HEK293 (cell line): ENCODE measurements at regions not wholly inside any gene's neighbourhood (a gene's known extent, or its start where the extent isn't known, plus 50 kb on each side); places are given as distances from the start of the nearest gene placed in this dataset.

Source experiments
- CTCF ChIA-PET: fragments of 350-600 bp; formaldehyde crosslinking; extraction: SDS; loops from one replicate; lab custom pipeline; 2021; ENCODE audit warnings: antibody characterized with exemption; lab: Yijun Ruan, JAX
- POLR2A ChIA-PET: fragments of 300-600 bp; formaldehyde crosslinking; extraction: SDS; loops from one replicate; lab custom pipeline; 2020; ENCODE audit warnings: antibody characterized with exemption, inconsistent platforms; lab: Yijun Ruan, JAX
- H3K27ac ChIP-seq: fragments of 200-500 bp; sonication (Bioruptor generic); 2 replicates; pipeline ENCODE4 v1.5.1; 2014; ENCODE audit warnings: low read depth, low read length, control low read depth, inconsistent platforms; ENCODE audit errors: extremely low read depth
- H3K36me3 ChIP-seq, 2 experiments: fragments of 200-500 bp in 1 of 2; sonication (Bioruptor generic) in 1 of 2; 1 replicate in 1 of 2; 2 replicates in 1 of 2; pipeline ENCODE4 v1.5.1; 2014 to 2017; ENCODE audit warnings: inconsistent platforms in 2 of 2, low read length in 2 of 2; ENCODE audit not compliant: control insufficient read depth in 2 of 2, insufficient read depth in 1 of 2
- H3K4me1 ChIP-seq: fragments of 200-500 bp; sonication (Bioruptor generic); 2 replicates; pipeline ENCODE4 v1.5.1; 2014; ENCODE audit warnings: mild to moderate bottlenecking, low read length, inconsistent platforms; ENCODE audit not compliant: control insufficient read depth, insufficient read depth
- H3K4me3 ChIP-seq: 2 replicates; pipeline ENCODE4 v1.5.1; 2011; ENCODE audit warnings: low read depth, mild to moderate bottlenecking, control low read depth, low read length, moderate library complexity
- H3K9me3 ChIP-seq: fragments of 200-500 bp; sonication (Bioruptor generic); 2 replicates; pipeline ENCODE4 v1.5.1; 2014; ENCODE audit warnings: low read depth, low read length, inconsistent platforms; ENCODE audit not compliant: control insufficient read depth, insufficient read depth
- ELK4 ChIP-seq: IDR thresholded peaks from 2 replicates; pipeline ENCODE4 v1.6.1; 2011; ENCODE audit warnings: mild to moderate bottlenecking, low read depth, low read length, borderline replicate concordance
- GLI2 ChIP-seq: fragments of 450-650 bp; formaldehyde crosslinking; IDR thresholded peaks from 2 replicates; pipeline ENCODE4; 2017; ENCODE audit warnings: missing biosample characterization, missing genetic modification characterization, low read depth, borderline replicate concordance
- PRDM1 ChIP-seq: fragments of 450-650 bp; formaldehyde crosslinking; IDR thresholded peaks from 2 replicates; pipeline ENCODE4; 2016; ENCODE audit warnings: missing biosample characterization, missing genetic modification characterization
- ZFP69B ChIP-seq: fragments of 450-650 bp; formaldehyde crosslinking; IDR thresholded peaks from 2 replicates; pipeline ENCODE4 v1.5.1; 2016; ENCODE audit warnings: missing biosample characterization, missing genetic modification characterization
- ZNF26 ChIP-seq: fragments of 450-650 bp; formaldehyde crosslinking; IDR thresholded peaks from 2 replicates; pipeline ENCODE4 v1.5.1; 2016; ENCODE audit warnings: missing biosample characterization, missing genetic modification characterization
- ZNF335 ChIP-seq: fragments of 450-650 bp; formaldehyde crosslinking; conservative IDR thresholded peaks from 2 replicates; pipeline ENCODE4 v1.5.1; 2016; ENCODE audit warnings: missing biosample characterization, missing genetic modification characterization
- ZNF426 ChIP-seq: fragments of 450-650 bp; formaldehyde crosslinking; IDR thresholded peaks from 2 replicates; pipeline ENCODE4 v1.5.1; 2017; ENCODE audit warnings: missing biosample characterization, missing genetic modification characterization, mild to moderate bottlenecking, inconsistent platforms, moderate library complexity
- ZNF626 ChIP-seq: fragments of 450-650 bp; sonication (Bioruptor Pico); formaldehyde crosslinking; IDR thresholded peaks from 2 replicates; pipeline ENCODE4 v1.5.1; 2018; ENCODE audit warnings: missing biosample characterization, missing genetic modification characterization, inconsistent platforms

- no peaks in the 10 kb centered on the region for H3K9me3 ChIP-seq
- ChIA-PET POLR2A (no interaction called here), CTCF (interaction anchor here (0.6 kb wide), 1 partner anchor 589 kb away, joined by 8 read pairs; no protein-coding TSS in a partner anchor)
- H3K4me3 ChIP-seq = no peak overlapping the region
- no peaks in the 10 kb centered on the region for H3K4me1 ChIP-seq
- TF ChIP-seq ELK4 (no peak), ZFP69B (tag by site-specific recombination) (no peak), ZNF626 (tag by site-specific recombination) (no peak), ZNF426 (tag by site-specific recombination) (no peak), ZNF335 (tag by site-specific recombination) (no peak), PRDM1 (no peak), ZNF26 (tag by site-specific recombination) (no peak), GLI2 (tag by site-specific recombination) (no peak)
- no peaks in the 10 kb centered on the region for H3K36me3 ChIP-seq
- H3K27ac ChIP-seq = no peak overlapping the region
Observed at GRCh38 chr2:236517251-236518031, 52.2 kb upstream of the ACKR3 start.
